Left hindlimb (tissue), 1 donor: ENCODE measurements at regions not wholly inside any gene's neighbourhood (a gene's known extent, or its start where the extent isn't known, plus 50 kb on each side); places are given as distances from the start of the nearest gene placed in this dataset.

Experiments used
- DNase-seq: peaks from one replicate; pipeline ENCODE4 v3.0.0-alpha.2; 2018

- no peak for DNase-seq
Measured at GRCh38 chr12:93315385-93315906, 62.3 kb upstream of the NUDT4 start.

- DNase-seq, result no peak
Measured at GRCh38 chr12:93315907-93316622, 61.7 kb upstream of the NUDT4 start.

- no peak for DNase-seq
Measured at GRCh38 chr12:93316623-93316971, 61.1 kb upstream of the NUDT4 start.

GRCh38 chr12:93317227-93317626, 60.5 kb upstream of the NUDT4 start:
- DNase-seq, result no peak

GRCh38 chr12:93318720-93319522, 58.8 kb upstream of the NUDT4 start:
- no peak for DNase-seq

- DNase-seq, result no peak
Measured at GRCh38 chr12:93319523-93320050, 58.1 kb upstream of the NUDT4 start.

GRCh38 chr12:93322784-93323183, 54.9 kb upstream of the NUDT4 start:
- no peak for DNase-seq

GRCh38 chr12:93323625-93324329, 53.9 kb upstream of the NUDT4 start:
- DNase-seq, result no peak

GRCh38 chr12:93325855-93326254, 51.9 kb upstream of the NUDT4 start:
- DNase-seq, result no peak
